A549 (cell line): ENCODE measurements at regions not wholly inside any gene's neighbourhood (a gene's known extent, or its start where the extent isn't known, plus 50 kb on each side); places are given as distances from the start of the nearest gene placed in this dataset.

Experiments
- ATAC-seq, 2 experiments: fragments of 200-7000 bp in 1 of 2; fragments of >200 bp in 1 of 2; cut with Nextera tagmentation in 1 of 2; cut with Tn5 transposase in 1 of 2; 3 replicates each; pipeline versions ENCODE4 v1.8.0 to v1.9.1; 2018 to 2020; ENCODE audit warnings: mild to moderate bottlenecking in 1 of 2, moderate library complexity in 1 of 2
- CTCF ChIA-PET: fragments of 300-600 bp; sonication (Branson Sonifier 250); formaldehyde crosslinking; extraction: SDS; loops from one replicate; lab custom pipeline; 2021; ENCODE audit warnings: antibody characterized with exemption, inconsistent platforms; lab: Yijun Ruan, JAX
- POLR2A ChIA-PET: fragments of 350-600 bp; formaldehyde crosslinking; extraction: SDS; loops from one replicate; lab custom pipeline; 2021; ENCODE audit warnings: antibody characterized with exemption, inconsistent platforms; lab: Yijun Ruan, JAX
- DNase-seq, 2 experiments: peaks; one replicate each; pipeline versions ENCODE4 v3.0.0 to v3.0.0-alpha.2; 2011 to 2016; ENCODE audit warnings: low read depth in 1 of 2, low spot score in 1 of 2
- FAIRE-seq: peaks from 2 replicates; lab custom pipeline; 2011; peaks lifted over from hg19 to GRCh38; lab: Jason Lieb, UNC
- H3K27ac ChIP-seq, 2 experiments: fragments of >200 bp; sonication (Bioruptor Twin); formaldehyde crosslinking; 3 replicates each; pipeline ENCODE4 v1.5.1; 2016 to 2017
- H3K4me1 ChIP-seq: fragments of >200 bp; sonication (Bioruptor Twin); formaldehyde crosslinking; 3 replicates; pipeline ENCODE4 v1.6.1; 2016
- H3K4me2 ChIP-seq: fragments of >200 bp; sonication (Bioruptor Twin); formaldehyde crosslinking; 3 replicates; pipeline ENCODE4 v1.6.1; 2016
- H3K4me3 ChIP-seq: fragments of >200 bp; sonication (Bioruptor Twin); formaldehyde crosslinking; 3 replicates; pipeline ENCODE4 v1.5.1; 2016
- H3K9me3 ChIP-seq: fragments of >200 bp; sonication (Bioruptor Twin); formaldehyde crosslinking; 3 replicates; pipeline ENCODE4 v1.6.1; 2016
- BCL3 ChIP-seq: fragments of >200 bp; sonication (Bioruptor Twin); formaldehyde crosslinking; IDR thresholded peaks from 3 replicates; pipeline ENCODE4 v1.6.1; 2016
- CTCF ChIP-seq: fragments of >200 bp; sonication (Bioruptor Twin); formaldehyde crosslinking; IDR thresholded peaks from 3 replicates; pipeline ENCODE4 v1.5.1; 2016
- FOSL2 ChIP-seq, 2 experiments: fragments of 450-650 bp in 1 of 2; fragments of >200 bp in 1 of 2; sonication (Bioruptor Twin) in 1 of 2; formaldehyde crosslinking; IDR thresholded peaks; 2 replicates each; pipeline versions ENCODE4 v1.5.0 to v1.6.1; 2016 to 2020; ENCODE audit warnings: mild to moderate bottlenecking in 1 of 2, moderate library complexity in 1 of 2
- HDAC2 ChIP-seq: fragments of 200-600 bp; sonication (generic); IDR thresholded peaks from 2 replicates; pipeline ENCODE4 v1.6.1; 2016
- HES2 ChIP-seq: fragments of >200 bp; sonication (Bioruptor Twin); formaldehyde crosslinking; IDR thresholded peaks from 2 replicates; pipeline ENCODE4 v1.6.1; 2016
- HMGXB4 ChIP-seq: fragments of 250-450 bp; sonication (Bioruptor Pico); IDR thresholded peaks from 2 replicates; pipeline ENCODE4 v1.5.0; 2021; ENCODE audit warnings: mild to moderate bottlenecking, moderate library complexity, borderline replicate concordance
- KDM1A ChIP-seq: fragments of 200-600 bp; sonication (generic); IDR thresholded peaks from 2 replicates; pipeline ENCODE4 v1.6.1; 2016; ENCODE audit warnings: low read depth, mild to moderate bottlenecking
- MAZ ChIP-seq: fragments of 150-350 bp; IDR thresholded peaks from 2 replicates; pipeline ENCODE4 v1.6.1; 2014; ENCODE audit warnings: antibody characterized with exemption, low read depth, low read length, borderline replicate concordance
- MYC ChIP-seq: IDR thresholded peaks from 2 replicates; pipeline ENCODE4 v1.6.1; 2012; ENCODE audit warnings: mild to moderate bottlenecking, inconsistent platforms, low read length, improper control_type of control experiment, borderline replicate concordance
- NPAS2 ChIP-seq: fragments of 250-450 bp; sonication (Bioruptor Pico); IDR thresholded peaks from 2 replicates; pipeline ENCODE4 v1.8.0; 2022; ENCODE audit warnings: mild to moderate bottlenecking, moderate library complexity, borderline replicate concordance
- NR3C1 ChIP-seq: fragments of >200 bp; sonication (Bioruptor Twin); formaldehyde crosslinking; IDR thresholded peaks from 3 replicates; pipeline ENCODE4 v1.6.1; 2017
- POLR2AphosphoS2 ChIP-seq: conservative IDR thresholded peaks from 2 replicates; pipeline ENCODE4 v1.6.1; 2012; ENCODE audit warnings: low read length, improper control_type of control experiment, inconsistent platforms
- RAD21 ChIP-seq, 2 experiments: fragments of >200 bp in 1 of 2; sonication (Bioruptor Twin) in 1 of 2; formaldehyde crosslinking in 1 of 2; IDR thresholded peaks in 1 of 2; conservative IDR thresholded peaks in 1 of 2; 2 replicates in 1 of 2; 3 replicates in 1 of 2; pipeline ENCODE4 v1.6.1; 2012 to 2018; ENCODE audit warnings: inconsistent platforms in 1 of 2
- RFX5 ChIP-seq: fragments of 450-650 bp; IDR thresholded peaks from 2 replicates; pipeline ENCODE4 v1.7.1; 2014; ENCODE audit warnings: antibody characterized with exemption, mild to moderate bottlenecking, moderate library complexity
- RNF2 ChIP-seq: fragments of 200-600 bp; sonication (generic); IDR thresholded peaks from 2 replicates; pipeline ENCODE4 v1.6.1; 2016; ENCODE audit warnings: low read depth, mild to moderate bottlenecking, antibody characterized with exemption, moderate library complexity, borderline replicate concordance
- SMC3 ChIP-seq: fragments of >200 bp; sonication (Bioruptor Twin); formaldehyde crosslinking; IDR thresholded peaks from 3 replicates; pipeline ENCODE4 v1.6.1; 2018; ENCODE audit warnings: inconsistent platforms
- ZSCAN20 ChIP-seq: fragments of 250-450 bp; sonication (Bioruptor Pico); IDR thresholded peaks from 2 replicates; pipeline ENCODE4 v1.8.0; 2022; ENCODE audit warnings: mild to moderate bottlenecking, moderate library complexity
- WGBS: methylation state at CpG from one replicate; pipeline ENCODE4 v1.1.6; 2017; ENCODE audit errors: missing lambda C conversion rate; 5-methylcytosine and 5-hydroxymethylcytosine counted together

GRCh38 chr5:74396913-74397622, 243.5 kb downstream of the ENC1 start:
- CTCF ChIA-PET: interaction anchor here (0.6 to 1.0 kb wide), 2 partner anchors 165 to 495 kb away, joined by 3 read pairs; no protein-coding TSS in a partner anchor
- no peak for ATAC-seq
- Histone ChIP-seq H3K4me3 (no peak overlapping the region), H3K27ac (no peak overlapping the region), H3K4me2 (no peak overlapping the region), H3K4me1 (no peaks in the 10 kb centered on the region), H3K9me3 (no peaks in the 10 kb centered on the region)
- POLR2A ChIA-PET: no interaction called here
- TF ChIP-seq ZSCAN20 (CRISPR knock-in tag): no peak
- no peak for TF ChIP-seq POLR2AphosphoS2
- TF ChIP-seq MAZ: no peak
- TF ChIP-seq FOSL2 (IDR thresholded peaks at IDR 0.05): no peak
- TF ChIP-seq FOSL2 (CRISPR knock-in tag; IDR thresholded peaks at IDR 0.05): no peak
- TF ChIP-seq SMC3: no peak
- no peak for TF ChIP-seq CTCF
- no peak for TF ChIP-seq KDM1A
- no peak for TF ChIP-seq RNF2
- TF ChIP-seq BCL3: no peak
- TF ChIP-seq RFX5: no peak
- no peak for TF ChIP-seq HES2
- no peak for TF ChIP-seq MYC
- TF ChIP-seq HDAC2: no peak
- TF ChIP-seq HMGXB4 (CRISPR knock-in tag): no peak
- TF ChIP-seq NR3C1: no peak
- FAIRE-seq: no peak
- WGBS: 85% methylated on average over 10 of the region's 10 CpGs
- DNase-seq: no peak

- no peak overlapping the region for H3K4me3 ChIP-seq
- no peak overlapping the region for H3K4me2 ChIP-seq
- no peak overlapping the region for H3K27ac ChIP-seq
- TF ChIP-seq KDM1A (no peak), NPAS2 (CRISPR knock-in tag) (no peak), RAD21 (conservative IDR thresholded peaks at IDR 0.05 in 1 of 2, IDR thresholded peaks at IDR 0.05 in 1 of 2) (peak in 1 of 2 experiments; percentile 30; a peak in 1 of 5 replicates)
- H3K9me3 ChIP-seq: no peaks in the 10 kb centered on the region
- ChIA-PET POLR2A (no interaction called here), CTCF (interaction anchor here (0.8 to 1.4 kb wide), 2 partner anchors 7 to 10 kb away, joined by 3 read pairs; no protein-coding TSS in a partner anchor)
- 79% methylated on average over 10 of the region's 10 CpGs for WGBS
- DNase-seq (no peak), ATAC-seq (no peak), FAIRE-seq (no peak)
- H3K4me1 ChIP-seq: peaks cover 6% of the 10 kb centered on the region; the same call in 1 of the 3 replicates
Measured at GRCh38 chr5:74394916-74395880, 245.3 kb downstream of the ENC1 start.
